DMS 273 (cell line): ENCODE measurements at regions not wholly inside any gene's neighbourhood (a gene's known extent, or its start where the extent isn't known, plus 50 kb on each side); places are given as distances from the start of the nearest gene placed in this dataset.
A peak's percentile ranks its signal among the peaks of the same experiment; 100 is the strongest.

ENCODE experiments used
- DNase-seq: peaks from one replicate; lab custom pipeline; 2025; ENCODE audit not compliant: unreplicated experiment; lab: John Stamatoyannopoulos, UW

DNA sequence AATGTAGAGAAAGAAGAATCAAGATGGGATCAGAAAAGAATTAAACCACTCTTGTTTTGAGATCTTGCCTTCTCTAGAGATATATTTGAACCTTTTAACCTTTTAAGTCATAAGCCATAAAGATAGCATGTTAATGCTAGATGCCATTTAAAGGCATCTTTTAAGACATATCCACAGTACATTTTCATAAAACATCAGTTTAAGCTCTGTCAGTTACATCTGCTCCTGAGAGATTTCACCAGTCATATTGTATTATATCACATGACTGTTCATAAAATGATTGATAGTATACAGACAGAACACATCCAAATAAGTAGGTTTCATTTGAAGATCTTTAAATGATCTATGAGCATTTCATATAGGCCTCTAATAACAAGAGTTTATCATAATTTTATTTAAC lies 1238.5 kb downstream of the SLC16A7 start:
- no peak for DNase-seq

- DNase-seq: no peak
Measured at GRCh38 chr12:60834806-60835205, 1239.0 kb downstream of the SLC16A7 start.

DNA sequence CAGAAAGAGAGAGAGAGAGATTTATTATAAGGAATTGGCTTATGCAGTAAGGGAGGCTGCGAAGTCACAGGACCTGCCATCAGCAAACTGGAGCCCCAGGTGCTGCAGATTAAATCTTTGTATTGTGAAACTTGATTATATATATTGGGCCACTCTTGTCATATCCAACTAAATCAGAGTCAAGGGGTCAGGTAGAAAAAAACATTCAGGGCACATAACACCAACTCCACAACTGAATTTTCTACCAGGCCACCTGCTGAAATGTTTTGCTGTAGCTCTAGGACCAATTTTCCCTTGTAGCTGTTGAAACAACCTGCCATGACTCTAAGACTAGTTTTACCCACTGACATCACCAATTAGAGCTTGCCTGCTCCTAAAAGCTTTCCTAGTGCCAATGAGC lies 1240.8 kb downstream of the SLC16A7 start:
- no peak for DNase-seq

- no peak for DNase-seq
Measured at GRCh38 chr12:60842181-60842580, 1246.4 kb downstream of the SLC16A7 start.

GRCh38 chr12:60844101-60844500 lies 1248.3 kb downstream of the SLC16A7 start:
- DNase-seq: no peak

- no peak for DNase-seq
Measured at GRCh38 chr12:60844875-60845274, 1249.0 kb downstream of the SLC16A7 start.

DNA sequence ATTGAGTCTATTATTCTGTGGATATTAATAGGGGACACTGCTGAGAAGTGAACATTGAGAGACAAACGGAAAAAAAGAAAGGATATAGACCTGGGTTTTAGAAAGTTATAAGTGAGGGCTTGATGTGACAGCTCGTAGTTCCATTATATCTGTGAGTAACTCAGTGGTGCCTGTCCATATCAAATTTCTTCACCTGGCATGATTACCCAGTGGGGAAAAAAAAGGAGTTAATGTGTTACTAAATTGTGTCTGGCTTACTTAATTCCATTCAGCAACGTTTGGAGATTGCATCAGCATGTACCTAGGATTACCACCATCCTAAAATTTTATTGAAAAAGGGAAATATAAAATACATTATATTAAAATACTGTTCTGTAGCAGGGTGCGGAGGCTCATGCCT lies 1249.9 kb downstream of the SLC16A7 start:
- no peak for DNase-seq

DNA sequence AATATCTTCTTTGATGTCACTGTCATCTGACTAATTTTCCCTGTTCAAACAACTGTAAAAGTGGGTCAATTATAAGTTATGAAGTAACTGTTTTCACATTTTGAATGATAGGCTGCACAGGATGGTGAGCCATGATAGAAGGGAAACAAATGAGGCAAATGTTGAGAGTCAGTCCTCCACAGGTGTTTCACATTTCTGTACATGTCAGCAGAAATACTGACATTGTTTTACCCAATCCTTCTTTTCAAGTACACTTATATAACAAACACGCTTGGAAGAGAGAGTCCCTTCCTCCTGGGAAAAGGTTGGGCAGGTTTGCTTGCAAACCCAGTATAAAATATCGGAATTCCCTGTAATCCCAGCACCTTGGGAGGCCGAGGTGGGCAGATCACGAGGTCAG lies 1251.5 kb downstream of the SLC16A7 start:
- no peak for DNase-seq

DNA sequence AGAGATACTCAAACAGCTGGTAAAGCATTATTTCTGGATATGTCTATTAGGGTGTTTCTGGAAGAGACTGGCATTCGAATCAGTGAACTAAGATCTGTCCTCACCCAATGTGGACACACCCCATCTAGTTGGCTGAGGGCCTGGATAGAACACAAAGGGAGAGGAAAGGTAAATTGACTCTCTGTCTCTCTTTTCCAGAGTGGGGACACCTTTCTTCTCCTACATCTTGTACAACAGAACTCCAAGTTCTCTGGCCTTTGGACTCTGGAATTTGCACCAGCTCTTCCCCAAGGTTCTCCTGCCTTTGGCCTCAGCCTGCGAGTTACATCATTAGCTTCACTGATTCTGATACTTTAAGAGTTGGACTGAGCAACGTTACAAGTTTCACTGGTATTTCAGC lies 1253.9 kb downstream of the SLC16A7 start:
- DNase-seq: no peak

DNA sequence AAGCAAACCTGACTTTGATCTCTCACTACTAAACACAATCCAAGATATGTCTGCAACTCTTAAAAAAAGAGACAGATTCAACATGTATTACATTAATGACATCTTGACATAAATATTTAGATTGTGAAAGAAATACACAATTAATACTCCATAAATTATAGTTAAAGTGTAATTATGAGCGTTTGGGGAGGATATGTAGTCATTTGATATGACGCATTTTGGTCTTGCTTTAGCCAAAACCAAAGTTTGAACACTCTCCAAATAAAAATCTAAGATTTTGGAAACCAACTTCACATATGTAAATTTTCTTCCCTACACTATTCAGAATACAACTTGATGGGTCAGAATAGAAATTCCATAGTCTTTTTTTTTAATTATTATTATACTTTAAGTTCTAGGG lies 1257.6 kb downstream of the SLC16A7 start:
- no peak for DNase-seq

DNA sequence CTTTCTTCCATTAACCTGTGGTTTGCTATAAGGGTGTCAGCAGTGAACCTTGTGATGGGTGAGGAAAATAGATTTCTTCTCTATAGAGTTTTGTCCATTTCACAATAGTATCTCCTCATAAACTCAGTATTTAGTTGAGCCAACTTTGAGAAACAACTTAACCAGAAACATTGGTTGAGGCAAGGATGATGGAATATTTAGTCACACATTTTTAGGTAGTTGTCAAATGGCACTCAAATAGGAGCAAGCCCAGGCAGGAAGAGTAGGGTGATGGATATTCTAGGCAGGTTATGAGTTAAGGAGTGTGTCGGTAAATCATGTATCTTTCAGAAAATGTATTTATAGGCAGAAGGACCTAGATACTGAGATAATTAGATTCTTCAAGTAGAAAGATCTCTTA lies 1267.6 kb downstream of the SLC16A7 start:
- DNase-seq: no peak

- no peak for DNase-seq
Measured at GRCh38 chr12:60872219-60872618, 1276.4 kb downstream of the SLC16A7 start.

DNA sequence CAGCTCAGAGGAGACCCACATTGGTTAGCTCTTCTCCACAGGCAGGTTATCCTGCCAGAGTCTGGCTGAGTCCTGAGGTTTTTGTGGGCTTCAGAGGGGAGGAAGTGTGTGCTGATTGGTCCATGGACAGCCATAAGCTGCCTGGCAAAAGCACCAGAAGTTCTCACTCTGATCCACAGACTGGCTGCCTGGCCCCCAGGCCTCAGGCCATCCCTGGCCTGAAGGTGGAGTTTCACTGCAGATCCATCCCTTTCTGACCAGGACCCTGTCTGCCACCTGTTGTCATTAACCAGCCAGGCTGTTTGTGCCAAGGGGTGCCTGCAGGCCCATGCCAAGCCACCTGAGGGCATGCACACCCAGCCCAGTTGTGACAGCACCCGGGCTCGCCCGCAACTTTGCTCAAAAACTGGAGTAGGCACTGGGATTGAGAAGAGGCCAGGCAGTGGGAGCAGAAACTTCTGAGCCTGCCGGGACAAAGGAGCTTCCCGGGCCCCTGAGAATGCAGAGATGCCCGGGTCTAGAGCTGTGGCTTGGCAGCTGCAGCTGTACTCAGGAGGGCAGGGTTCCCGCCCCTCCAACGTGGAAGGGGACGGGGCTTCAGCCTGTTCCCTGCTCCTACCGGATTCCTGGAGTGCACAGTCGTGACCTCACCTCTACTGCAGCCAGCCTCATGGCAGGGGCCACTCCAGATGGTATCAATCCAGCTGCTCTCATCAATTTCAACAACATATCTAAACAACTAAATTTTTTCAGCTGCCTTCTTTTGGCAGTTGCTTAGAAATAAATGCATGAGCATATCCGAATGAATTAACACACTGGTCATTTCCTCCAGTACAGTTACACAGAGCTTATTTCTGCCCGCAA lies 1277.3 kb downstream of the SLC16A7 start:
- peak; percentile 3 for DNase-seq

DNA sequence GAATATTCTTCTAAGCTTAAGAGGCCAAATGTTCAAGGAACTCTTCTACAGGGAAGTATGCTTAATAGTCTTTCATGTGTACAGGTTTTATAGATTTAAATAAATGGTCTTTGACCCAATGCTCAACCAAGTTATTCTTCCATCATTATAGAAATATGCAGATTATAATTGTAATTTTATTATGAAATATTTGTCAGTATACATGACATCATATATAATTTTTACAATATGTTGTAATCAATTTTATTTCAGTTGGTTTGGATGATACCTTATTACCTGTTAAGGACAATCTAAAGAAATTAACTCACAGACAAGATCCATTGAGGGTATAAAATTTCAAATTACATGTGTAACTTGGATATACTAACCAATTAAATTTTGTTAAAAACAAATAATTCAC lies 1278.3 kb downstream of the SLC16A7 start:
- DNase-seq: no peak

GRCh38 chr12:60920841-60921495 lies 1325.1 kb downstream of the SLC16A7 start:
- peak; percentile 0 for DNase-seq

DNA sequence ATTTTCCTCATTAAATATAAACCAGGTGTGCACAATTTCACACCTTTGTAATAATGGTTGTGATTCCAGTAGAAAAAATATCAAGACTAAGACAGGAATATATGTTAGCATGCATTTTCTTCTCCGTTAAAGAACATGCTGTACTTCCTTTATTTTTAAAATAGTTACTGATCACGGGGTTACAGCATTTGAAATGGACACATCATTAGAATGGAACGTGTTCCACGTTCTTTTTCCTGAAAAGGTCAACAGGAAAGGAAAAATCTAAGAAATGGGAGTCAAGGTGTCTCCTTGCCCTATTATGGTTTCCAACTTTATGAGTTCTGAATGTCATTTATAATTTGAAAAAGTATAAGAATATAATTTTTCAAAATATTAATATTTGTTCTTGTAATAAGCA lies 1325.7 kb downstream of the SLC16A7 start:
- no peak for DNase-seq

DNA sequence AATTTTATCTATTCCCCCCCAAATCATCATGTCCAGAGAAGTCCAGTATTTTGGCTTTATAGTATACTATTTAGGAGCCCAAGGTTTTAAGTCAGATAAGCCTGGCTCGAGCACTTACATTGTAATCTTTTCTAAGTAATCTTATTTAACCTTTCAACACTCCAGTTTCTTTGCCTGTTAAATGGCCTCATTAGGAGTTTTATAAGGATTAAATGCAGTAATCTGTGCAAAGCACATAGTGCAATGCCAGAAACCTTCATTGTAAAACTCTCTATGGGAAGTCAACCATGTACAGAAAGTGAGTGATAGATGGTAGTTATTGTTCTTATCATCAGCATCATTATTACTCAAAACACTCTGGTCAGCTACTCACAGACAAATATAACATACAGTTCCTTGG lies 1330.4 kb downstream of the SLC16A7 start:
- DNase-seq: no peak

DNA sequence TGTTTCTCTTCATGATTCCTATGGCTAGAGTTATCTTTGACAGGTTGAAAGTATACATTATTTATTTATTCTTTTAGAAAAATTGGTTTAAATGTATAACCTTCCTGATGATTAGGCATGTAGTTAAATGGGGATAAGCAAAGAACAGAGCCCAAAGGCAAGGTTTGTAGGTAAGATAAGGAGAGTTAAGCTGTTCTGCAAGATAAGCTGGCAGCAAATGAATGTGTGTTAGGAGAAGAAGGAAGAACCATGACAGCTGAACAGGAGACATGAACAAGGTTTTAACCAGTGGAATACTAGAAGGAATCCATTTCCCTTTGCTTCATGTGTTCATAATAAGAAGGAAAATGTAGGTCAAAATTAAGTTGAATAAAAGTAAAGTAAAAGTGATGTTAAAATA lies 1330.1 kb upstream of the USP15 start:
- DNase-seq: no peak

DNA sequence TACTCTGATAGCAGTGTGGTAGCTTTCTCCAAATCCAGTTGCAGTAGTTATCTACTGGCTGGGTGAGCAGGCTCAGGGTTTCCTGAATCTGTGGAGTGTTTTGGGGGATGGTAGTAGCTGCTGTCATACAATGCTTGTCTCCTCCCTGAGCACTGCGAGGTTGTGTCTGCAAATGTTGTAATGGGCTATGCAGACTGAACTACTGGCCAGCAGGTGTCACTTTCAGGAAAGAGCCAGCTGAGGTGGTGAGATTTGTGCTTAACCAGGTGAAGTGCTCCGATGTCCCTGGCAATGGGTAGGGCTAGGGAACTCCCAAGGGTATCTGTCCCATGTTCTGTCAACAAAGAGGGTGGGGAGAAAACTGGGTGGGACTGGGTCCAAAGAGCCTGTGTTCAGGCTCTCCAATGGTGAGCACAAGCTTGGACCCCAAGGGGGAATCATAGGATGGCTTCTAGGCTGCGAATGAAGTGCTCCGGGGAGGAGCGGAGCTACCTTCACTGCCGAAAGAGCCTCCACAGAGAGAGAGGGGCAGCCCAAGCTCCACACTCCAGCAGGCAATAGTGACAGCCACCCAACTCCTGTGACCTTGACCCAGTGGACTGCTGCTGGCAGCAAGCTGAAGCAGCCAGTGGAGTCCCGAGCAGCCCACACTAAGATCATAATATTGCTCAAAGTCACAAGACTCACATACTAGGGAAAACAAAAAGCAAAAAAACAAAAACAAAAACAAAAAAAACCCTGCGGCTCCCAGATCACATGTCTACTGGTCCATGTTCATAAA lies 1324.0 kb upstream of the USP15 start:
- DNase-seq: no peak

DNA sequence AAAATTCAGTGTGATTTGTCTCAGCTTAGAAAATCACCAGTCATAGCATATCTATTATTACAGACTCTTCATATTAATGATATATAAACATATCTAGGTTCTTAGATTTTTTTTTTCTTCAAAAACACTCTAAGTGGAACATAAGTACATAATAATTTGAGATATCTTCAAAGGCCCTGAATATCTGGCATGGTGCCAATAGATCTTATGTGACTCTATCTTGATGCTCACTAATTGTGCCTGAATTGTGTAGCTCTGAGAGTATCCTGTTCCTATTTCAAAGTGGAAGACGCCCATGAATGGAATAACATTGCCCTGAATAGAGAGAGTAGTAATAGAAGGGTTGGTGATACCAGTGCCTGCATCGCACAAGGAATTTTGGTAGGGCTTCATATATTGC lies 1312.7 kb upstream of the USP15 start:
- DNase-seq: peak; percentile 2

- no peak for DNase-seq
Measured at GRCh38 chr12:60967128-60967527, 1293.1 kb upstream of the USP15 start.

GRCh38 chr12:60977966-60978365 lies 1282.2 kb upstream of the USP15 start:
- peak; percentile 6 for DNase-seq
